ENCODE measurements at regions not wholly inside any gene's neighbourhood (a gene's known extent, or its start where the extent isn't known, plus 50 kb on each side); places are given as distances from the start of the nearest gene placed in this dataset.
A peak's percentile ranks its signal among the peaks of the same experiment; 100 is the strongest.
"Not testable (repeated sequence)": the region's sequence is repeated elsewhere in the genome, so short reads cannot be mapped to it uniquely, and the experiment has no call there.

DNA sequence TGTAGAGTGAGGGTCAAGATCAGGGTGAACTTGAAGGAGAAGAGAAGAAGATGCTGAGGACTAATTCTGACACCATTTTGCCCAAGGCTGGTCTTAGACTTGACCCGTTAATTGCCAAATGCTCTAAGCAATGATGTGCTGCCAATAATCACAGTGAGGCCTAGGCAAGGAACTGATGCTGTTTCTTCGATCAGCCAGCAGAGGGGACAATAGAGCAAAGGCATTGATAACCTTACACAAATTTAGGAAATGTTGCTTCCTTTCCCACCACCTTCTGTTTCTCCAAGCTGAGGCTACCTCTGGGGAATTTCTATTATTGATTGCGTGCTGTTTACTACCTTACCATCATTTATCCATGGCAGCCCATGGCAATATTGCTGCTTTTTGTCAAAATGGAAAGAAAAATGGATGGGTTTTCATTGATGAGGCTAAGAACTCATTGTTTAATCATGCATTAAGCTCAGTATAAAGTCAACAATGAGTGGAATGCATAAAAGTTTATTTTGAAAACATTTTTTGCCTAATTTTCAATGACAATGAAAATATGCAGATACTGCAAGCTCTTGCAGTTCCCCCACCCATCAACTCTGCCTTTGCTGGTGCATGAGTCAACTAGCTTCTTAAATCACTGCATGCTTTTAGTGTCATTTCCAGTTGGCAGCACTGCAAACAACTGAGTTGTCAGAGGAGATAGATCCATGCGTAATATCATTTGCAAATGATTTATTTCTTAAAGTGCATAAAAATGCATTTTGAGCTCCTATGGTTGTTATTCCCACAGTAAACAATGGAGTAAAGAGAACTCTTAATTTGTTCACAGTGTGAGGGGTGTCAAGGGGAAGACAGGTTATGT lies 116.4 kb upstream of the NYAP2 start:
- no peaks in the 10 kb centered on the region for H3K36me3 ChIP-seq (replicated peaks; ENCODE audit: control insufficient read depth, insufficient read depth, low read length)
- peak; percentile 15 for DNase-seq
- H3K27me3 ChIP-seq (ENCODE audit: control insufficient read depth, insufficient read depth, low read length), result no peaks in the 10 kb centered on the region
- H3K4me3 ChIP-seq (ENCODE audit: insufficient read depth, low read depth, low read length), result no peak overlapping the region

- no peaks in the 10 kb centered on the region for H3K36me3 ChIP-seq (replicated peaks; ENCODE audit: control insufficient read depth, insufficient read depth, low read length)
- H3K4me3 ChIP-seq (ENCODE audit: insufficient read depth, low read depth, low read length), result no peak overlapping the region
- H3K27me3 ChIP-seq (ENCODE audit: control insufficient read depth, insufficient read depth, low read length), result no peaks in the 10 kb centered on the region
- DNase-seq, result no peak
These were observed 123.3 kb upstream of the NYAP2 start for GRCh38 chr2:225276207-225276606.

GRCh38 chr2:225275443-225275842 lies 124.1 kb upstream of the NYAP2 start:
- DNase-seq, result no peak
- Histone ChIP-seq H3K4me3 (ENCODE audit: insufficient read depth, low read depth, low read length) (no peak overlapping the region), H3K27me3 (ENCODE audit: control insufficient read depth, insufficient read depth, low read length) (no peaks in the 10 kb centered on the region), H3K36me3 (replicated peaks; ENCODE audit: control insufficient read depth, insufficient read depth, low read length) (no peaks in the 10 kb centered on the region)

- Histone ChIP-seq H3K27me3 (ENCODE audit: control insufficient read depth, insufficient read depth, low read length) (no peaks in the 10 kb centered on the region), H3K4me3 (ENCODE audit: insufficient read depth, low read depth, low read length) (no peak overlapping the region), H3K36me3 (replicated peaks; ENCODE audit: control insufficient read depth, insufficient read depth, low read length) (no peaks in the 10 kb centered on the region)
- no peak for DNase-seq
These were observed 124.8 kb upstream of the NYAP2 start for GRCh38 chr2:225274751-225275150.

- no peak for DNase-seq
- no peaks in the 10 kb centered on the region for H3K36me3 ChIP-seq (replicated peaks; ENCODE audit: control insufficient read depth, insufficient read depth, low read length)
- no peak overlapping the region for H3K4me3 ChIP-seq (ENCODE audit: insufficient read depth, low read depth, low read length)
- no peaks in the 10 kb centered on the region for H3K27me3 ChIP-seq (ENCODE audit: control insufficient read depth, insufficient read depth, low read length)
These were observed 127.3 kb upstream of the NYAP2 start for GRCh38 chr2:225272173-225272572.

DNA sequence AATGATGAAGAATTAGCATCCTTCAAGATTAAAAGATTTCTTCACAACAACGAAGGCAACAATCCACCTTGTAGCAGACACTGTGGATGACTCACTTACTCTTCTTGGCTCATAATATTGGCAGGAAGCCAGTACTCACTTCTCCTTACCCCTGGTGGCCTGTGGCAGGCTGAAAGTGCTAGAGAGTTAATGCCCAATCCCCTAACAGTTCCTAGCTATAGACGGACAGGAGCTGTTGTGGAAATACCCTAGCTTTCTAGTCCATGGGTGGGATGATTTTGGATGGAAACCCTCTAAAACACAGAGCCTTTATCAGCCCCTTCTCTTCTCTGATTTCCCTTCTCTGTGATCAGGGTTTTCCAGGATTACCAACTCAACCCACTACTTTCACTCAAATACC lies 128.6 kb upstream of the NYAP2 start:
- no peak for DNase-seq
- no peaks in the 10 kb centered on the region for H3K36me3 ChIP-seq (replicated peaks; ENCODE audit: control insufficient read depth, insufficient read depth, low read length)
- H3K27me3 ChIP-seq (ENCODE audit: control insufficient read depth, insufficient read depth, low read length), result no peaks in the 10 kb centered on the region
- no peak overlapping the region for H3K4me3 ChIP-seq (ENCODE audit: insufficient read depth, low read depth, low read length)

DNA sequence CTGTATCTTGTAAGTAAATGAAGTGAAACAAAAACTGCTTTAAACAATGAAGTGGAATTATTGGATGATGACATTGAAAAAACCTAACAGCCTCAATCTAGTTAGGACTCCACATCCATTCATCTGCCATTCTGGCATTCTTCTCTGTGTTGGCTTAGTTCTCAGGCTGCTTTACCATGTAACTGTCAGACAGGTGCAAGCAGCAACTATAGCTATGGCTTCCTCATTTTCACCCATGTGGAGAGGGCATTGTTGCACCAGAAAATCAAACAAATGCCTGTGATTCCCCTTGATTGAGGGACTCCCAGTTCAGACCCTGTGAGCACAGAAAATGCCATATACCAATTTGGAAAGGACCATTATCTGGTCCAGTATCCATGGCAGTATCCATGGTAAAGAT lies 129.5 kb upstream of the NYAP2 start:
- no peaks in the 10 kb centered on the region for H3K27me3 ChIP-seq (ENCODE audit: control insufficient read depth, insufficient read depth, low read length)
- H3K4me3 ChIP-seq (ENCODE audit: insufficient read depth, low read depth, low read length), result no peak overlapping the region
- DNase-seq, result no peak
- H3K36me3 ChIP-seq (replicated peaks; ENCODE audit: control insufficient read depth, insufficient read depth, low read length), result no peaks in the 10 kb centered on the region

GRCh38 chr2:225254363-225254762 lies 145.1 kb upstream of the NYAP2 start:
- no peaks in the 10 kb centered on the region for H3K27me3 ChIP-seq (ENCODE audit: control insufficient read depth, insufficient read depth, low read length)
- no peak for DNase-seq
- H3K4me3 ChIP-seq (ENCODE audit: insufficient read depth, low read depth, low read length), result no peak overlapping the region
- H3K36me3 ChIP-seq (replicated peaks; ENCODE audit: control insufficient read depth, insufficient read depth, low read length), result no peaks in the 10 kb centered on the region

- H3K27me3 ChIP-seq (ENCODE audit: control insufficient read depth, insufficient read depth, low read length), result no peaks in the 10 kb centered on the region
- no peak for DNase-seq
- H3K4me3 ChIP-seq (ENCODE audit: insufficient read depth, low read depth, low read length), result no peak overlapping the region
- H3K36me3 ChIP-seq (replicated peaks; ENCODE audit: control insufficient read depth, insufficient read depth, low read length), result no peaks in the 10 kb centered on the region
These were observed 154.6 kb upstream of the NYAP2 start for GRCh38 chr2:225244933-225245332.

DNA sequence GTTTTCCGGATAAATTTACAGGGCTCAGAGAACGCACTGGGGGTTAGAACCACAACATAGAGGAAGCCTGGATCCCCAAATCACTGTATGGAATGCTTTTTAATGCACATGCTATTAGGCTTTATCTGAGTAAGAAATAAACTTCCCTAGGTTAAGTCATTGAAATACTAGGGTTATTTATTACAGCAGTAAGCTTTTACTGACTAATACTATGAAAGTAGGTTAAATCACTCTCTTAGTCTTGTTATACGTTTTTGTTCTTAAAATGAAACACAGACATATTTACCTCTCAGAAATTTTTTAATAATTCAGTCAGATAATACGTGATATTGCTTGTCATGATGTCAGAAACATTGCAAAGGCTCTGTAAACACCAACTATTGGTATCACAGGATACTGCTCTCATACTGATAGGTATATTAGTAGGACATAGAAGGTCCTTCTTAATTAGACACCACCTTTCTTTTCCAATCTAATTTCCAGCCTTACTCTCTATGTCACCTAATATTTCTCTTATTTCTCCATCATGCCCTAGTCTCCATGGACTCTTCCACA lies 162.7 kb upstream of the NYAP2 start:
- Histone ChIP-seq H3K27me3 (ENCODE audit: control insufficient read depth, insufficient read depth, low read length) (no peaks in the 10 kb centered on the region), H3K4me3 (ENCODE audit: insufficient read depth, low read depth, low read length) (no peak overlapping the region), H3K36me3 (replicated peaks; ENCODE audit: control insufficient read depth, insufficient read depth, low read length) (no peaks in the 10 kb centered on the region)
- DNase-seq, result no peak

GRCh38 chr2:225233234-225233633 lies 166.3 kb upstream of the NYAP2 start:
- DNase-seq, result no peak
- Histone ChIP-seq H3K36me3 (replicated peaks; ENCODE audit: control insufficient read depth, insufficient read depth, low read length) (no peaks in the 10 kb centered on the region), H3K27me3 (ENCODE audit: control insufficient read depth, insufficient read depth, low read length) (no peaks in the 10 kb centered on the region), H3K4me3 (ENCODE audit: insufficient read depth, low read depth, low read length) (no peak overlapping the region)

DNA sequence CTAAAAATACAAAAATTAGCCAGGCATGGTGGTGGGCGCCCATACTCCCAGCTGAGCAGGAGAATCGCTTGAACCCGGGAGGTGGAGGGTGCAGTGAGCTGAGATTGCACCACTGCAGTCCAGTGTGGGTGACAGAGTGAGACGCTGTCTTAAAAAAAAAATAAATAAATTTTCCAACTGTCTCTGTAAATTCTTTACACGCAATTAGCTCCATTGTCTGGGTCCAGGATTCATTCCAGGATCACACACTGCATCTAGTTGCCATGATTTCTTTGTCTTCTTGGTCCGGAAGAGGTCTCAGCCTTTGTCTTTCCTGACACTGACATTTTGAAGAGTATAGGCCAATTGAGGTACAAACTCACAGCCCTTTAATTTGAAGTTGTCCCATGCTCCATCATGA lies 167.6 kb upstream of the NYAP2 start:
- Histone ChIP-seq H3K36me3 (replicated peaks; ENCODE audit: control insufficient read depth, insufficient read depth, low read length) (no peaks in the 10 kb centered on the region), H3K27me3 (ENCODE audit: control insufficient read depth, insufficient read depth, low read length) (no peaks in the 10 kb centered on the region), H3K4me3 (ENCODE audit: insufficient read depth, low read depth, low read length) (no peak overlapping the region)
- no peak for DNase-seq

DNA sequence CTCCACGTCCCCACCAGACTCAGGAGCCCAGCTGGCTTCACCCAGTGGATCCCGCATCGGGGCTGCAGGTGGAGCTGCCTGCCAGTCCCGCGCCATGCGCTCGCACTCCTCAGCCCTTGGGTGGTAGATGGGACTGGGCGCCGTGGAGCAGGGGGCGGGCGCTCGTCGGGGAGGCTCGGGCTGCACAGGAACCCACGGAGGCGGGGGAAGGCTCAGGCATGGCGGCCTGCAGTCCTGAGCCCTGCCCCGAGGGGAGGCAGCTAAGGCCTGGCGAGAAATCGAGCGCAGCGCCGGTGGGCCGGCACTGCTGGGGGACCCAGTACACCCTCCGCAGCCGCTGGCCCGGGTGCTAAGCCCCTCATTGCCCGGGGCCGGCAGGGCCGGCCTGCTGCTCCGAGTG lies 170.2 kb upstream of the NYAP2 start:
- H3K27me3 ChIP-seq (ENCODE audit: control insufficient read depth, insufficient read depth, low read length); H3K4me3 ChIP-seq (ENCODE audit: insufficient read depth, low read depth, low read length); DNase-seq; H3K36me3 ChIP-seq (replicated peaks; ENCODE audit: control insufficient read depth, insufficient read depth, low read length): not testable (repeated sequence)

DNA sequence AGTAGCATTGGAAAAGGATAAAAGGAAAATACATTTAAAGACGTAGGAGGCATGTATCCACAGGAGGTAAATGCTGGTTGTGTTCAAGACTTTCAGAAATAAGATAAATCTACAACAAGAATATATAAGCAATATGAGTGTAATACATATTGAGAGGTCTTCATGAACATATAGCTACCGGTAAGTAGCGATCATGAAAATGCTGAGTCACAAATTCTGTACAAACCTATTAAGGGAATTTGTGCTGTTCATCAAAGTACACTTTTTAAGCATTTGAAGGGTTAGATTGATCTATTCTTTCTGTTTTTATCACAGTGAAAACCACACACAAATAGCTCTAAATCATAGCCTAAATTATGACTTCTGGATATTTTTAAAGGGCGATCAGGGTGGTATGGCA lies 173.1 kb upstream of the NYAP2 start:
- H3K27me3 ChIP-seq (ENCODE audit: control insufficient read depth, insufficient read depth, low read length), result no peaks in the 10 kb centered on the region
- no peak overlapping the region for H3K4me3 ChIP-seq (ENCODE audit: insufficient read depth, low read depth, low read length)
- DNase-seq, result no peak
- H3K36me3 ChIP-seq (replicated peaks; ENCODE audit: control insufficient read depth, insufficient read depth, low read length), result no peaks in the 10 kb centered on the region

GRCh38 chr2:225223301-225223700 lies 176.2 kb upstream of the NYAP2 start:
- H3K27me3 ChIP-seq (ENCODE audit: control insufficient read depth, insufficient read depth, low read length), result no peaks in the 10 kb centered on the region

More at GRCh38 chr2:225223301-225223700, 176.2 kb upstream of the NYAP2 start:
- Histone ChIP-seq H3K36me3 (replicated peaks; ENCODE audit: control insufficient read depth, insufficient read depth, low read length) (no peaks in the 10 kb centered on the region), H3K4me3 (ENCODE audit: insufficient read depth, low read depth, low read length) (no peak overlapping the region)
- no peak for DNase-seq
